ENCODE measurements at regions not wholly inside any gene's neighbourhood (a gene's known extent, or its start where the extent isn't known, plus 50 kb on each side); places are given as distances from the start of the nearest gene placed in this dataset.

GRCh38 chr3:73768524-73769308 lies 144.0 kb upstream of the PDZRN3 start (continued):
- TF ChIP-seq ATOH8 (CRISPR knock-in tag; IDR thresholded peaks at IDR 0.05; ENCODE audit: low read depth) (no peak), CHD4 (IDR thresholded peaks at IDR 0.05; ENCODE audit: borderline replicate concordance) (no peak), SREBF2 (IDR thresholded peaks at IDR 0.05) (no peak), JUN (IDR thresholded peaks at IDR 0.05) (no peak), HEYL (CRISPR knock-in tag; IDR thresholded peaks at IDR 0.05) (no peak), RARB (CRISPR knock-in tag; IDR thresholded peaks at IDR 0.05) (no peak)

GRCh38 chr3:73766599-73767381 lies 142.0 kb upstream of the PDZRN3 start:
- ChIA-PET CTCF (no interaction called here), POLR2A (no interaction called here)
- Histone ChIP-seq H3K4me3 (no peak overlapping the region), H3K4me1 (no peaks in the 10 kb centered on the region), H3K4me2 (no peak overlapping the region), H3K9me3 (no peaks in the 10 kb centered on the region), H3K27ac (no peak overlapping the region)
- no peak for ATAC-seq
- no peak for FAIRE-seq
- TF ChIP-seq EHF (CRISPR knock-in tag; IDR thresholded peaks at IDR 0.05) = no peak
- no peak for TF ChIP-seq PHF8 (IDR thresholded peaks at IDR 0.05; ENCODE audit: borderline replicate concordance, low read depth)
- no peak for TF ChIP-seq NFE2L2 (conservative IDR thresholded peaks at IDR 0.05; ENCODE audit: low read length)
- no peak for TF ChIP-seq TP53 (CRISPR knock-in tag; IDR thresholded peaks at IDR 0.05)
- no peak for TF ChIP-seq SMC3 (IDR thresholded peaks at IDR 0.05)
- no peak for TF ChIP-seq PBX3 (IDR thresholded peaks at IDR 0.05)
- no peak for TF ChIP-seq E2F6 (IDR thresholded peaks at IDR 0.05; ENCODE audit: borderline replicate concordance, low read depth)
- no peak for TF ChIP-seq JUN (IDR thresholded peaks at IDR 0.05)
- TF ChIP-seq CHD2 (IDR thresholded peaks at IDR 0.05; ENCODE audit: low read length, partially characterized antibody) = no peak
- no peak for TF ChIP-seq KDM1A (IDR thresholded peaks at IDR 0.05; ENCODE audit: low read depth)
- TF ChIP-seq NPAS2 (CRISPR knock-in tag; IDR thresholded peaks at IDR 0.05; ENCODE audit: borderline replicate concordance) = no peak
- no peak for TF ChIP-seq EP300 (IDR thresholded peaks at IDR 0.05)
- TF ChIP-seq EHMT2 (IDR thresholded peaks at IDR 0.05; ENCODE audit: low read depth) = no peak
- TF ChIP-seq CBX2 (IDR thresholded peaks at IDR 0.05; ENCODE audit: borderline replicate concordance, low read depth) = no peak
- TF ChIP-seq MAFK (IDR thresholded peaks at IDR 0.05; ENCODE audit: partially characterized antibody) = no peak
- TF ChIP-seq HES2 (IDR thresholded peaks at IDR 0.05) = no peak
- WGBS (ENCODE audit: missing lambda C conversion rate) = 2% methylated on average over 7 of the region's 7 CpGs
- no peak for DNase-seq (ENCODE audit: low read depth in 1 of 2, low spot score in 1 of 2)
